ENCODE measurements at regions not wholly inside any gene's neighbourhood (a gene's known extent, or its start where the extent isn't known, plus 50 kb on each side); places are given as distances from the start of the nearest gene placed in this dataset.

- DNase-seq (ENCODE audit: extremely low spot score), result no peak
- TF ChIP-seq CTBP1 (IDR thresholded peaks at IDR 0.05; ENCODE audit: borderline replicate concordance) (no peak), FOXK2 (IDR thresholded peaks at IDR 0.05) (no peak), NFRKB (IDR thresholded peaks at IDR 0.05) (no peak), SUZ12 (IDR thresholded peaks at IDR 0.05) (no peak), LEF1 (IDR thresholded peaks at IDR 0.05; ENCODE audit: borderline replicate concordance) (no peak), TARDBP (IDR thresholded peaks at IDR 0.05) (no peak), FOXM1 (IDR thresholded peaks at IDR 0.05; ENCODE audit: borderline replicate concordance) (no peak), FOXA1 (IDR thresholded peaks at IDR 0.05) (no peak)
- ChIA-PET CTCF (no interaction called here), POLR2A (interaction anchor here (1.0 kb wide), 1 partner anchor 17 kb away, joined by 3 read pairs; no protein-coding TSS in a partner anchor)
Measured at GRCh38 chr7:15087771-15088170, 185.2 kb upstream of the DGKB start.

- ChIA-PET POLR2A (interaction anchor here (1.0 kb wide), 1 partner anchor 18 kb away, joined by 3 read pairs; no protein-coding TSS in a partner anchor), CTCF (no interaction called here)
- no peak for TF ChIP-seq PKNOX1 (IDR thresholded peaks at IDR 0.05)
- TF ChIP-seq HDGF (IDR thresholded peaks at IDR 0.05; ENCODE audit: borderline replicate concordance), result no peak
- TF ChIP-seq BHLHE40 (IDR thresholded peaks at IDR 0.05; ENCODE audit: borderline replicate concordance), result no peak
- TF ChIP-seq FOXA1 (IDR thresholded peaks at IDR 0.05), result no peak
- TF ChIP-seq SUZ12 (IDR thresholded peaks at IDR 0.05), result no peak
- TF ChIP-seq ZNF384 (IDR thresholded peaks at IDR 0.05), result no peak
- no peak for TF ChIP-seq SP1 (IDR thresholded peaks at IDR 0.05)
- no peak for TF ChIP-seq FOXM1 (IDR thresholded peaks at IDR 0.05; ENCODE audit: borderline replicate concordance)
- TF ChIP-seq ARNT (IDR thresholded peaks at IDR 0.05), result no peak
- TF ChIP-seq ELF4 (IDR thresholded peaks at IDR 0.05), result no peak
- TF ChIP-seq FOXK2 (IDR thresholded peaks at IDR 0.05), result no peak
- no peak for TF ChIP-seq LEF1 (IDR thresholded peaks at IDR 0.05; ENCODE audit: borderline replicate concordance)
- no peak for TF ChIP-seq TARDBP (IDR thresholded peaks at IDR 0.05)
- no peak for TF ChIP-seq L3MBTL2 (conservative IDR thresholded peaks at IDR 0.05)
- TF ChIP-seq CTBP1 (IDR thresholded peaks at IDR 0.05; ENCODE audit: borderline replicate concordance), result no peak
- no peak for TF ChIP-seq NFRKB (IDR thresholded peaks at IDR 0.05)
- no peak for DNase-seq (ENCODE audit: extremely low spot score)
Measured at GRCh38 chr7:15086862-15087261, 184.3 kb upstream of the DGKB start.

GRCh38 chr7:15086131-15086611, 183.6 kb upstream of the DGKB start:
- DNase-seq (ENCODE audit: extremely low spot score), result no peak
- ChIA-PET CTCF (no interaction called here), POLR2A (no interaction called here)
- TF ChIP-seq FOXA1 (IDR thresholded peaks at IDR 0.05), result no peak
- TF ChIP-seq PKNOX1 (IDR thresholded peaks at IDR 0.05), result no peak
- no peak for TF ChIP-seq LEF1 (IDR thresholded peaks at IDR 0.05; ENCODE audit: borderline replicate concordance)
- no peak for TF ChIP-seq ZNF384 (IDR thresholded peaks at IDR 0.05)
- no peak for TF ChIP-seq ARNT (IDR thresholded peaks at IDR 0.05)
- TF ChIP-seq NFRKB (IDR thresholded peaks at IDR 0.05), result no peak
- no peak for TF ChIP-seq BHLHE40 (IDR thresholded peaks at IDR 0.05; ENCODE audit: borderline replicate concordance)
- no peak for TF ChIP-seq SP1 (IDR thresholded peaks at IDR 0.05)
- no peak for TF ChIP-seq TARDBP (IDR thresholded peaks at IDR 0.05)
- TF ChIP-seq FOXK2 (IDR thresholded peaks at IDR 0.05), result no peak
- TF ChIP-seq ELF4 (IDR thresholded peaks at IDR 0.05), result no peak

- TF ChIP-seq TARDBP (IDR thresholded peaks at IDR 0.05), result no peak
- TF ChIP-seq CTBP1 (IDR thresholded peaks at IDR 0.05; ENCODE audit: borderline replicate concordance), result no peak
- no peak for TF ChIP-seq NFRKB (IDR thresholded peaks at IDR 0.05)
- TF ChIP-seq FOXK2 (IDR thresholded peaks at IDR 0.05), result no peak
- no peak for TF ChIP-seq FOXM1 (IDR thresholded peaks at IDR 0.05; ENCODE audit: borderline replicate concordance)
- no peak for TF ChIP-seq ZNF384 (IDR thresholded peaks at IDR 0.05)
- TF ChIP-seq LEF1 (IDR thresholded peaks at IDR 0.05; ENCODE audit: borderline replicate concordance), result no peak
- no peak for TF ChIP-seq ELF4 (IDR thresholded peaks at IDR 0.05)
- TF ChIP-seq HDGF (IDR thresholded peaks at IDR 0.05; ENCODE audit: borderline replicate concordance), result no peak
- TF ChIP-seq SP1 (IDR thresholded peaks at IDR 0.05), result no peak
- TF ChIP-seq FOXA1 (IDR thresholded peaks at IDR 0.05), result no peak
- no peak for TF ChIP-seq PKNOX1 (IDR thresholded peaks at IDR 0.05)
- no peak for TF ChIP-seq ARNT (IDR thresholded peaks at IDR 0.05)
- ChIA-PET POLR2A (no interaction called here), CTCF (no interaction called here)
- DNase-seq (ENCODE audit: extremely low spot score), result no peak
Measured at GRCh38 chr7:15085366-15085765, 182.8 kb upstream of the DGKB start.

GRCh38 chr7:15084368-15084767, 181.8 kb upstream of the DGKB start:
- POLR2A ChIA-PET, result no interaction called here
- TF ChIP-seq ARNT (IDR thresholded peaks at IDR 0.05) (no peak), L3MBTL2 (conservative IDR thresholded peaks at IDR 0.05) (no peak), FOXK2 (IDR thresholded peaks at IDR 0.05) (no peak), PKNOX1 (IDR thresholded peaks at IDR 0.05) (no peak), SUZ12 (IDR thresholded peaks at IDR 0.05) (no peak), FOXM1 (IDR thresholded peaks at IDR 0.05; ENCODE audit: borderline replicate concordance) (no peak), BHLHE40 (IDR thresholded peaks at IDR 0.05; ENCODE audit: borderline replicate concordance) (no peak), LEF1 (IDR thresholded peaks at IDR 0.05; ENCODE audit: borderline replicate concordance) (no peak), TARDBP (IDR thresholded peaks at IDR 0.05) (no peak), FOXA1 (IDR thresholded peaks at IDR 0.05) (no peak), CTBP1 (IDR thresholded peaks at IDR 0.05; ENCODE audit: borderline replicate concordance) (no peak), ELF4 (IDR thresholded peaks at IDR 0.05) (no peak), SP1 (IDR thresholded peaks at IDR 0.05) (no peak), ZNF384 (IDR thresholded peaks at IDR 0.05) (no peak)
- DNase-seq (ENCODE audit: extremely low spot score), result no peak
- CTCF ChIA-PET, result no interaction called here

Data from HEK293T (cell line).